Endothelial cell of umbilical vein (primary cell): ENCODE measurements at regions not wholly inside any gene's neighbourhood (a gene's known extent, or its start where the extent isn't known, plus 50 kb on each side); places are given as distances from the start of the nearest gene placed in this dataset.

Experiments
- BruUV-seq: library from RNA; stranded (reverse); fragments of 400-500 nt; replicated peaks from 2 replicates; lab custom pipeline; 2021; lab: Mats Ljungman, UMichigan
- CTCF ChIA-PET: fragments of 300-600, 350-600 bp; sonication (Branson Sonifier 250); formaldehyde crosslinking; loops from one replicate; lab custom pipeline; 2021; ENCODE audit warnings: antibody characterized with exemption, inconsistent platforms; lab: Charles Lee
- POLR2A ChIA-PET: fragments of 300-600, 350-600 bp; sonication (Branson Sonifier 250); formaldehyde crosslinking; loops from one replicate; lab custom pipeline; 2021; ENCODE audit warnings: antibody characterized with exemption, inconsistent platforms; lab: Charles Lee
- DNase-seq: peaks from one replicate; pipeline ENCODE4 v3.0.0-alpha.2; 2011; ENCODE audit warnings: low read depth, low spot score
- FAIRE-seq: peaks from 2 replicates; lab custom pipeline; 2011; peaks lifted over from hg19 to GRCh38; lab: Jason Lieb, UNC
- H2AFZ ChIP-seq: 2 replicates; pipeline ENCODE4 v1.6.0; 2012; ENCODE audit warnings: low read depth, low read length, control low read depth, inconsistent platforms
- H3K27ac ChIP-seq: 2 replicates; pipeline ENCODE4 v1.5.1; 2011; ENCODE audit warnings: low read depth, mild to moderate bottlenecking, control low read depth, low read length, moderate library complexity; ENCODE audit not compliant: insufficient read depth
- H3K27me3 ChIP-seq, 2 experiments: 2 replicates each; pipeline versions ENCODE4 v1.6.0 to v1.6.1; 2011; ENCODE audit warnings: low read length in 2 of 2, mixed read lengths in 1 of 2; ENCODE audit not compliant: control insufficient read depth in 2 of 2, insufficient read depth in 2 of 2
- H3K36me3 ChIP-seq, 2 experiments: 2 replicates in 1 of 2; 3 replicates in 1 of 2; pipeline ENCODE4 v1.5.1; 2011; ENCODE audit warnings: low read length in 2 of 2, mild to moderate bottlenecking in 1 of 2, moderate library complexity in 1 of 2; ENCODE audit not compliant: control insufficient read depth in 2 of 2, insufficient read depth in 2 of 2; ENCODE audit errors: extremely low read depth in 1 of 2
- H3K4me1 ChIP-seq: 3 replicates; pipeline ENCODE4 v1.5.1; 2011; ENCODE audit warnings: mild to moderate bottlenecking, low read length; ENCODE audit not compliant: control insufficient read depth, insufficient read depth; ENCODE audit errors: extremely low read depth
- H3K4me2 ChIP-seq: 2 replicates; pipeline ENCODE4 v1.6.1; 2011; ENCODE audit warnings: low read length, control low read depth, mixed read lengths; ENCODE audit not compliant: insufficient read depth
- H3K4me3 ChIP-seq, 3 experiments: fragments of 200-600 bp in 1 of 3; sonication (generic), shearing (Covaris generic) in 1 of 3; replicated peaks in 1 of 3; 2 replicates each; pipeline ENCODE4 v1.5.1; 2011 to 2016; ENCODE audit warnings: control low read depth in 3 of 3, low read length in 3 of 3, mild to moderate bottlenecking in 2 of 3, inconsistent platforms in 1 of 3, low read depth in 1 of 3, moderate library complexity in 1 of 3; ENCODE audit not compliant: insufficient read depth in 1 of 3
- H3K79me2 ChIP-seq: 2 replicates; pipeline ENCODE4 v1.6.0; 2012; ENCODE audit warnings: low read length, inconsistent platforms; ENCODE audit not compliant: control insufficient read depth, insufficient read depth
- H3K9ac ChIP-seq: replicated peaks from 2 replicates; pipeline ENCODE3; 2011; ENCODE audit warnings: low read length, control low read depth; ENCODE audit not compliant: insufficient read depth; ENCODE audit errors: extremely low read depth
- H3K9me1 ChIP-seq: replicated peaks from 3 replicates; pipeline ENCODE4 v1.6.0; 2011; ENCODE audit warnings: mild to moderate bottlenecking, low read length; ENCODE audit not compliant: control insufficient read depth, insufficient read depth; ENCODE audit errors: extremely low read depth
- H3K9me3 ChIP-seq: replicated peaks from 2 replicates; pipeline ENCODE4 v1.5.1; 2012; ENCODE audit warnings: low read length, inconsistent platforms; ENCODE audit not compliant: control insufficient read depth, insufficient read depth
- H4K20me1 ChIP-seq: replicated peaks from 2 replicates; pipeline ENCODE3; 2011; ENCODE audit warnings: mild to moderate bottlenecking, low read length; ENCODE audit not compliant: control insufficient read depth, insufficient read depth; ENCODE audit errors: extremely low read depth
- EZH2 ChIP-seq: IDR thresholded peaks from 2 replicates; pipeline ENCODE4 v1.6.1; 2012; ENCODE audit warnings: borderline replicate concordance, low read depth, mild to moderate bottlenecking, moderate library complexity, low read length, inconsistent platforms; ENCODE audit not compliant: severe bottlenecking
- FOS ChIP-seq: IDR thresholded peaks from 2 replicates; pipeline ENCODE4 v1.6.1; 2011; ENCODE audit warnings: mild to moderate bottlenecking, low read length, moderate library complexity, borderline replicate concordance; ENCODE audit not compliant: insufficient read depth
- GATA2 ChIP-seq: IDR thresholded peaks from 2 replicates; pipeline ENCODE4 v1.7.0; 2011; ENCODE audit warnings: low read depth, mild to moderate bottlenecking, moderate library complexity, mixed read lengths, low read length; ENCODE audit not compliant: insufficient read length, insufficient read depth
- JUN ChIP-seq: IDR thresholded peaks from 2 replicates; pipeline ENCODE4 v1.6.1; 2011; ENCODE audit warnings: borderline replicate concordance, low read depth; ENCODE audit not compliant: insufficient read length, insufficient read depth
- MAX ChIP-seq: IDR thresholded peaks from 2 replicates; pipeline ENCODE4 v1.6.1; 2011; ENCODE audit not compliant: insufficient read depth, insufficient read length
- MYC ChIP-seq: IDR thresholded peaks from one replicate; pipeline ENCODE4 v1.6.1; 2011; ENCODE audit warnings: mild to moderate bottlenecking, low read depth, low read length
- POLR2A ChIP-seq: IDR thresholded peaks from 2 replicates; pipeline ENCODE4 v1.6.1; 2012; ENCODE audit warnings: low read depth, mild to moderate bottlenecking, control low read depth, low read length
- POLR2AphosphoS5 ChIP-seq: IDR thresholded peaks from 2 replicates; pipeline ENCODE4 v1.6.1; 2012; ENCODE audit warnings: low read depth, mild to moderate bottlenecking, control low read depth, low read length, moderate library complexity; ENCODE audit not compliant: insufficient read depth
- dilution Hi-C: fragments of 300-500 bp; cut with MboI; formaldehyde crosslinking; loops from one replicate; pipeline ENCODE4 v1.15.0; 2019; ENCODE audit warnings: low sequenced_read_pairs; ENCODE audit not compliant: extremely low pct_ligation_motif_present
- intact Hi-C: fragments of 100-400 bp; cut with micrococcal nuclease; formaldehyde crosslinking; loops from one replicate; pipeline ENCODE4 v1.10.0; 2022
- TF ChIP-seq, protein P1 (sequence below), 2 donors: IDR thresholded peaks; 1 replicate in 1 of 2; 2 replicates in 1 of 2; pipeline ENCODE4 v1.5.1; 2011; ENCODE audit warnings: low read length in 2 of 2, mild to moderate bottlenecking in 2 of 2, moderate library complexity in 2 of 2, control low read depth in 1 of 2, inconsistent platforms in 1 of 2, low read depth in 1 of 2; ENCODE audit not compliant: insufficient read depth in 1 of 2; ENCODE audit errors: extremely low read depth in 1 of 2

- H2AFZ ChIP-seq, result no peak overlapping the region
- H3K9me1 ChIP-seq, result no peaks in the 10 kb centered on the region
- H3K4me2 ChIP-seq, result no peak overlapping the region
- H3K36me3 ChIP-seq, result no peaks in the 10 kb centered on the region
- H3K4me1 ChIP-seq, result no peaks in the 10 kb centered on the region
- dilution Hi-C loops (no loop called here), intact Hi-C loops (no loop called here)
- H3K9me3 ChIP-seq, result no peaks in the 10 kb centered on the region
- no peaks in the 10 kb centered on the region for H3K79me2 ChIP-seq
- TF ChIP-seq JUN, result no peak
- TF ChIP-seq EZH2, result no peak
- TF ChIP-seq POLR2A, result no peak
- TF ChIP-seq MAX, result no peak
- TF ChIP-seq POLR2AphosphoS5, result no peak
- no peak for TF ChIP-seq MYC
- TF ChIP-seq, protein P1, sequence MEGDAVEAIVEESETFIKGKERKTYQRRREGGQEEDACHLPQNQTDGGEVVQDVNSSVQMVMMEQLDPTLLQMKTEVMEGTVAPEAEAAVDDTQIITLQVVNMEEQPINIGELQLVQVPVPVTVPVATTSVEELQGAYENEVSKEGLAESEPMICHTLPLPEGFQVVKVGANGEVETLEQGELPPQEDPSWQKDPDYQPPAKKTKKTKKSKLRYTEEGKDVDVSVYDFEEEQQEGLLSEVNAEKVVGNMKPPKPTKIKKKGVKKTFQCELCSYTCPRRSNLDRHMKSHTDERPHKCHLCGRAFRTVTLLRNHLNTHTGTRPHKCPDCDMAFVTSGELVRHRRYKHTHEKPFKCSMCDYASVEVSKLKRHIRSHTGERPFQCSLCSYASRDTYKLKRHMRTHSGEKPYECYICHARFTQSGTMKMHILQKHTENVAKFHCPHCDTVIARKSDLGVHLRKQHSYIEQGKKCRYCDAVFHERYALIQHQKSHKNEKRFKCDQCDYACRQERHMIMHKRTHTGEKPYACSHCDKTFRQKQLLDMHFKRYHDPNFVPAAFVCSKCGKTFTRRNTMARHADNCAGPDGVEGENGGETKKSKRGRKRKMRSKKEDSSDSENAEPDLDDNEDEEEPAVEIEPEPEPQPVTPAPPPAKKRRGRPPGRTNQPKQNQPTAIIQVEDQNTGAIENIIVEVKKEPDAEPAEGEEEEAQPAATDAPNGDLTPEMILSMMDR (IDR thresholded peaks at IDR 0.05; ENCODE audit: extremely low read depth in 1 of 2, insufficient read depth in 1 of 2, low read depth in 1 of 2, low read length in 2 of 2), result no peak
- TF ChIP-seq GATA2, result no peak
- no peak for TF ChIP-seq FOS
- no peak overlapping the region for H3K4me3 ChIP-seq
- H3K9ac ChIP-seq, result no peak overlapping the region
- no peak overlapping the region for H3K27ac ChIP-seq
- ChIA-PET CTCF (interaction anchor here (1.1 kb wide), 1 partner anchor 12 kb away, joined by 4 read pairs; no protein-coding TSS in a partner anchor), POLR2A (no interaction called here)
- no peaks in the 10 kb centered on the region for H4K20me1 ChIP-seq
- DNase-seq (no peak), FAIRE-seq (no peak)
- no TSS peak for BruUV-seq
- H3K27me3 ChIP-seq, result peaks cover 0 to 3% of the 10 kb centered on the region in 2 experiments
These were observed 104.1 kb upstream of the SCEL start for GRCh38 chr13:77431449-77431848.
